A673 (cell line): ENCODE measurements at regions not wholly inside any gene's neighbourhood (a gene's known extent, or its start where the extent isn't known, plus 50 kb on each side); places are given as distances from the start of the nearest gene placed in this dataset.

Experiments
- BruUV-seq: library from RNA; stranded (reverse); fragments of 400-500 nt; replicated peaks from 2 replicates; lab custom pipeline; 2021; lab: Mats Ljungman, UMichigan
- CTCF ChIA-PET: fragments of 300-600 bp; sonication (Branson Sonifier 250); formaldehyde crosslinking; loops from one replicate; lab custom pipeline; 2022; ENCODE audit warnings: antibody characterized with exemption; lab: Charles Lee
- POLR2A ChIA-PET: fragments of 300-600 bp; sonication (Branson Sonifier 250); formaldehyde crosslinking; loops from one replicate; lab custom pipeline; 2022; ENCODE audit warnings: antibody characterized with exemption; ENCODE audit not compliant: low non-redundant PET; lab: Charles Lee
- DNase-seq: peaks from one replicate; pipeline ENCODE4 v3.0.0-alpha.2; 2015; ENCODE audit warnings: low spot score
- H3K27ac ChIP-seq: fragments of 200-600 bp; sonication (generic); 2 replicates; pipeline ENCODE4 v1.5.1; 2016; ENCODE audit warnings: mixed run types, low read depth, mild to moderate bottlenecking, mixed read lengths, antibody characterized with exemption, low read length; ENCODE audit not compliant: poor library complexity, severe bottlenecking
- H3K27me3 ChIP-seq: fragments of 200-600 bp; sonication (generic); replicated peaks from 2 replicates; pipeline ENCODE4 v1.6.1; 2017; ENCODE audit warnings: mixed run types, low read depth, mild to moderate bottlenecking, mixed read lengths, antibody characterized with exemption, low read length; ENCODE audit not compliant: insufficient read depth, poor library complexity
- H3K36me3 ChIP-seq: fragments of 200-600 bp; sonication (generic); 2 replicates; pipeline ENCODE4 v1.6.1; 2016; ENCODE audit warnings: mixed run types, mild to moderate bottlenecking, mixed read lengths, antibody characterized with exemption, low read length; ENCODE audit not compliant: insufficient read depth, poor library complexity, severe bottlenecking
- H3K4me1 ChIP-seq: fragments of 200-600 bp; sonication (generic); 2 replicates; pipeline ENCODE4 v1.6.1; 2017; ENCODE audit warnings: mixed run types, mild to moderate bottlenecking, mixed read lengths, antibody characterized with exemption, low read length; ENCODE audit not compliant: insufficient read depth, poor library complexity, severe bottlenecking
- H3K4me3 ChIP-seq: fragments of 200-600 bp; sonication (generic); 2 replicates; pipeline ENCODE4 v1.5.1; 2016; ENCODE audit warnings: low read depth, mixed run types, mild to moderate bottlenecking, mixed read lengths, low read length; ENCODE audit not compliant: poor library complexity, severe bottlenecking
- H3K9me3 ChIP-seq: fragments of 200-600 bp; sonication (generic); 2 replicates; pipeline ENCODE4 v1.6.1; 2016; ENCODE audit warnings: mixed run types, low read depth, mild to moderate bottlenecking, mixed read lengths, antibody characterized with exemption, low read length; ENCODE audit not compliant: poor library complexity, severe bottlenecking
- CTCF ChIP-seq: fragments of 300-800, 200-600 bp; sonication (generic); conservative IDR thresholded peaks from 2 replicates; pipeline ENCODE4 v1.5.1; 2017; ENCODE audit warnings: low read depth, mild to moderate bottlenecking, antibody characterized with exemption, low read length, moderate library complexity, mixed read lengths
- EZH2 ChIP-seq: fragments of 200-600 bp; sonication (generic); IDR thresholded peaks from 2 replicates; pipeline ENCODE4 v1.6.1; 2017; ENCODE audit warnings: borderline replicate concordance, low read depth, mild to moderate bottlenecking, mixed read lengths, antibody characterized with exemption, low read length; ENCODE audit not compliant: poor library complexity, severe bottlenecking
- intact Hi-C: fragments of 100-400 bp; cut with micrococcal nuclease; formaldehyde crosslinking; loops from one replicate; pipeline ENCODE4 v1.10.0; 2022; ENCODE audit not compliant: unreplicated experiment

- POLR2A ChIA-PET = no interaction called here
- Histone ChIP-seq H3K9me3 (no peaks in the 10 kb centered on the region), H3K27me3 (no peaks in the 10 kb centered on the region), H3K27ac (no peak overlapping the region), H3K4me3 (no peak overlapping the region), H3K4me1 (peaks cover 58% of the 10 kb centered on the region), H3K36me3 (no peaks in the 10 kb centered on the region)
- intact Hi-C loops = no loop called here
- no peak for DNase-seq
- BruUV-seq = no TSS peak
- CTCF ChIA-PET = no interaction called here
- TF ChIP-seq EZH2 (no peak), CTCF (no peak)
These were observed 139.2 kb downstream of the DUSP6 start for GRCh38 chr12:89213139-89213538.

DNA sequence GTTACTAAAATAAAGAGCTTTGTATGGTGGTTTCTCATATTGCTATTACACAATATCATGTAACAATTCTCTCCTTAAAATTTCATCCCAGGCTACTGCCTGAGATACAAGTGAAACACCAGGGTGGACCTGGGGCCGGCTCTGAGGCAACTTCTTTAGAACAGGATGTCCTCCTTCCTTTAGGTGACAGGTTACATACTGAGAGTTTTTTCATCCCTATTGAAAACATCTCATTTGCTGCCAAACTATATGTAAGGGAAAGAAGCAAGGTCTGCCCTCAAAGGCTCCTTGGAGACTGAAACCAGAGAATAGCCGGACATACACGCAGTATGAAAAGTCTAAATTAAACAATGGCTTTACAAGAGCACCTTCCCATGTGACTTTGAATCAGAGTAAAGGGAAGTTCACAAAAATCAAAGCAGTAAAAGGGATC, 139.9 kb downstream of the DUSP6 start:
- DNase-seq = no peak
- Histone ChIP-seq H3K4me3 (no peak overlapping the region), H3K4me1 (peaks cover 65% of the 10 kb centered on the region), H3K27ac (no peak overlapping the region), H3K36me3 (no peaks in the 10 kb centered on the region), H3K9me3 (no peaks in the 10 kb centered on the region), H3K27me3 (no peaks in the 10 kb centered on the region)
- ChIA-PET POLR2A (no interaction called here), CTCF (no interaction called here)
- intact Hi-C loops = no loop called here
- BruUV-seq = no TSS peak
- no peak for TF ChIP-seq CTCF
- TF ChIP-seq EZH2 = no peak

DNA sequence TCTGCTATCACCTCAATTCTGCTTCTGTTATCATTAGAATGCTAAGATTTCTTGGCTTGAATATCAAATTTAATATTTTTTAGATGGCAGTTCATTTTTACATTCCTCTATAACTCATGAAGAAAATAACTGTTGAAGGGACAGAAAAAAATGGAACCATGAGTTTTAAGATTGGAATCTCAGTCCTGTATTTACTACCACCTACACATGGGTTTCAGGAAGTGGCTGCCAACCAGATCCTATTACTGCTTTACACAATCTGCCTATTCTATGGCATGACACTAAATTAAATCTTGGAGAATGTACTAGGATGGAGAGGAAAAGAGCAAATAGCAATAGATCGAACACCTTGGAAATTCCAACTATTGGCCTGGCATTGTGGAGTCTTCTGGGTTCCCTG, 140.8 kb downstream of the DUSP6 start:
- BruUV-seq = no TSS peak
- H3K27ac ChIP-seq = no peak overlapping the region
- POLR2A ChIA-PET = no interaction called here
- no peaks in the 10 kb centered on the region for H3K36me3 ChIP-seq
- peak; percentile 49 for DNase-seq
- peaks cover 57% of the 10 kb centered on the region for H3K4me1 ChIP-seq
- TF ChIP-seq EZH2 = no peak
- TF ChIP-seq CTCF = no peak
- no peaks in the 10 kb centered on the region for H3K9me3 ChIP-seq
- CTCF ChIA-PET = no interaction called here
- H3K27me3 ChIP-seq = no peaks in the 10 kb centered on the region
- intact Hi-C loops = no loop called here
- no peak overlapping the region for H3K4me3 ChIP-seq
